ENCODE measurements at regions not wholly inside any gene's neighbourhood (a gene's known extent, or its start where the extent isn't known, plus 50 kb on each side); places are given as distances from the start of the nearest gene placed in this dataset.

DNA sequence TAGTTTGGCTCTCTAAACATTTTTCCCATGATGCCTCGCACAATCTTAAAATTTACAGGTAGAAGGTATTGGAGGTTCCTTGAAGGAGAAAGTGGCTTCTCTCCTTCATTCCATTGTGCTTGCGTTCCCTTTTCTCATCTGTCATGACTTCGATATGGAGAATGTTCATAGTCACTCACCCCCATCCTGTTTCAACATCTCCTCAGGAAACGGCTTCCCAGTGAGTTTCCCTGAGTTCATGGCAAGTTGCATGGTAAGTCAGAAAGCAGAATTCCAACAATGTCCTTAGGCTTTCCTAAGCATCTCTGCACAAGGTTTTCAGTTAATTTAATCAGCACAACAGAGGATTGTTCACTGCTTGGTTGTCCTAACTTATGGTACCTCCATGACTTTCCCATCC, 581.8 kb upstream of the SLITRK5 start:
- Mint-ChIP-seq H3K9me3 (peaks cover 2% of the 10 kb centered on the region), H3K27me3 (no peaks in the 10 kb centered on the region), H3K27ac (no peak overlapping the region), H3K4me1 (no peaks in the 10 kb centered on the region), H3K36me3 (no peaks in the 10 kb centered on the region), H3K4me3 (no peak overlapping the region)
- DNase-seq, result no peak
- CTCF ChIA-PET, result no interaction called here

DNA sequence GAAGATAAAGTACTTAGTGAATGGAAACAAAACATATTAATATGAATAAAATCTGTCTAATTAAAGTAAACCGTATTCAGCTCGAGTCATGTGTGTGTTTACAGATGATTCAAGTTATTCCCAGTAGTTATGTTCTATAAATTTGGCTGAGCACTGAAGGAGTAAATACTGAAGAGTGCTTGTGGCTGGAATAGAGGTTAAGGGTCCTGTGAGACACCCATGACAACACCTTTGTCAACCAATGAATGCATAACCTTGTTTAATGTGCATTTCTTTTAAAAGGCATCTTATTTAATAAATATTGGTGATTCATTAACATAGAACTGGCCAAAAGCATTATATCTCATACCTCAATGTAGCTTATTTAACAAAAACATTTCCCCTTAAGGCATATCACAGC, 577.8 kb upstream of the SLITRK5 start:
- no peak overlapping the region for H3K27ac Mint-ChIP-seq
- H3K36me3 Mint-ChIP-seq, result no peaks in the 10 kb centered on the region
- H3K4me3 Mint-ChIP-seq, result no peak overlapping the region
- no peaks in the 10 kb centered on the region for H3K27me3 Mint-ChIP-seq
- DNase-seq, result no peak
- no peaks in the 10 kb centered on the region for H3K4me1 Mint-ChIP-seq
- H3K9me3 Mint-ChIP-seq, result no peaks in the 10 kb centered on the region
- CTCF ChIA-PET, result no interaction called here

DNA sequence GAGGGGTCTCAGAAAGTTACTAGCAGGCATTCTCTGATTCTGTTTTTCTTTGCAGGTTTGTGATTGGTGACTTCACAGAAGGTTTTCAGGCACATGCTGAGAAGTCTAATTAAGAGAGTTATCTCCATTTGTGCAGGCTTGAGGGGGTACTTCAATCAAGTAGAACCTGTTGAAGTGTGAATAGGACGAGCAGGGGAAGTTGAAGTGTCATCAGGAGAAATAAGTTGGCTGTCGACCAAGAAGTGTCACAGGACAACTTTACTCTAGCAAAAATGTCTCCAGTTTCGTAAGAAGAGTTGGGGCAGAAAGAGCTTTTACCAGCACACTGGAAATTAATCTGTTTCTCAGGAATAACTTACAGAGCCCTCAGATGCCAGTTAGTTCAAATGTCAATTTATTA, 576.5 kb upstream of the SLITRK5 start:
- Mint-ChIP-seq H3K36me3 (no peaks in the 10 kb centered on the region), H3K4me3 (no peak overlapping the region), H3K27ac (no peak overlapping the region), H3K27me3 (no peaks in the 10 kb centered on the region), H3K9me3 (no peaks in the 10 kb centered on the region), H3K4me1 (no peaks in the 10 kb centered on the region)
- no peak for DNase-seq
- CTCF ChIA-PET, result no interaction called here

DNA sequence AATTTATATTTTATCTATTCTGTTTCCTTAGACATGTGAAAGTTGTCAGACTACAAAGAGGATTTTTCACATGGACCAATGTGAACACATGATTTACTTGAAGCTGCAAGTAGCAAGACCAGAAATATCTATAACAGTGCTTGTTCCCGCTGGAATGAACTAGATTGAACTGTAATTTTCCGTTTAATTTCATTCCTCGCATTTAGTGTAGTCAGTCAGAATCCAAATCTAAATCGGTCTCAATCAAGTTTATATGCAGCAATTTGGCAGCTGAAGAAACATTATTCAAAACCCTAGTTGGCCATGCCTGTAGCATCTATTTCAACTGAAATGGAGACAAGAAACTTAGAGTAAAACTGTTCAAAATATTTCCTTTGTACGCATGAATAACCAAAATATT, 570.7 kb upstream of the SLITRK5 start:
- no peaks in the 10 kb centered on the region for H3K27me3 Mint-ChIP-seq
- DNase-seq, result no peak
- H3K9me3 Mint-ChIP-seq, result peaks cover 2% of the 10 kb centered on the region
- H3K27ac Mint-ChIP-seq, result no peak overlapping the region
- H3K4me3 Mint-ChIP-seq, result no peak overlapping the region
- H3K36me3 Mint-ChIP-seq, result no peaks in the 10 kb centered on the region
- CTCF ChIA-PET, result no interaction called here
- no peaks in the 10 kb centered on the region for H3K4me1 Mint-ChIP-seq

DNA sequence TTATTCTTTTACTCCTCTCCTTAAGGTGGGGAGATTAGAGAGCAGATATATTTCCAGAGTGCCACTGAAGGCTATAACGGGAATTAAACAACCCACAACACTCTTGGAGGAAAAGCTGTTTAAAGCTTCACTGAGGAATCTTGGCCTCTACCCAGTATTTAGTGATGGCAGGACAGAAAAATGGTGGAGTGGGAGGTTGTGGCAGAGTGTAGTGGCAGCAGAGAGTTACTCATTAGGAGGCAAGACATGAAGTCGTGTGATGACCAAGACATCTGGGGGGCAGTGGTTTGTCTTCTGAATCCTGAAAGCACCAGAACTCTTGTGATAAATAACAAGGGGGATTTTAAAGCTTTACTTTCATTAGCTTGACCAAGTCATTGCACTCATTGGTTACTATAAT, 563.5 kb upstream of the SLITRK5 start:
- no peak overlapping the region for H3K4me3 Mint-ChIP-seq
- CTCF ChIA-PET, result no interaction called here

DNA sequence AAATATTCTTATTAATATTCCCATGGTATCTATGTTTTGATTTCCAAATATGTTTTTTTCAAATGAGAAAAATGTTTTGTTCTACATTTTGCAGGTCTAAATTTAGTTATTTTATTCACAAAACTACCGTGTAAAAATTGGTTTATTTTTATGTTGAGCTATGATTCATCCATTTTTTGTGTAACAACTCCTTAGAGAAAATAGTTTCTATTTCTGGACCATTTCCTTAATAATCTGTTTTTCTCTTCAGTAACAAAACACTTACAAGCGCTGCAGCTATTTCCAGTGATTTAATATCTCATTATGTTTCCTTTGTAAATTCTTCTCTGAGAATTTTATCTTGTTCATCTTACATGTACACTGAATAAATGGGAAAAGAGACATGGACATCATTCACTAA, 550.7 kb upstream of the SLITRK5 start:
- Mint-ChIP-seq H3K9me3 (peaks cover 2% of the 10 kb centered on the region), H3K27me3 (no peaks in the 10 kb centered on the region), H3K36me3 (no peaks in the 10 kb centered on the region), H3K4me3 (no peak overlapping the region), H3K27ac (no peak overlapping the region), H3K4me1 (no peaks in the 10 kb centered on the region)
- no peak for DNase-seq
- CTCF ChIA-PET, result no interaction called here

More for the DNA sequence above, 563.5 kb upstream of the SLITRK5 start:
- no peak for DNase-seq
- peaks cover 3% of the 10 kb centered on the region for H3K9me3 Mint-ChIP-seq
- H3K36me3 Mint-ChIP-seq, result no peaks in the 10 kb centered on the region
- no peaks in the 10 kb centered on the region for H3K27me3 Mint-ChIP-seq
- H3K27ac Mint-ChIP-seq, result no peak overlapping the region
- no peaks in the 10 kb centered on the region for H3K4me1 Mint-ChIP-seq

DNA sequence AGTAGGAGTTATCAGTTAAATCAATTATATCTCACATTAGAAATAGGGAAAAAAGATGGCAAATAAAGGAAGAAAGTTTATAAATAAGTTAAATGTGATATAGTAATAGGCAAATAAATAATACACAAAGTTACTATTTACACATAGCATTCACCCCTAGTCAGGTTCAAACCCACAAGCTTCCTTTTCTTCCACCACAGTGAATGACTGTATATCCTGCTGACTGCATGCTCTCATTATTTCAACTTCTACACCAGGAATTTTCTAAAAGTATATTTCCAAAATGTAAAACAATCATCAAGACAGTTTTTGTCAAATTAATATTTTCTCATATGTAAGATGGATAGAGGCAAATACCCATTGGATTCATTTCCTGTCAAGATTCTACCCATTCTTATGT, 548.6 kb upstream of the SLITRK5 start:
- CTCF ChIA-PET, result no interaction called here
- Mint-ChIP-seq H3K9me3 (peaks cover 2% of the 10 kb centered on the region), H3K27ac (no peak overlapping the region), H3K27me3 (no peaks in the 10 kb centered on the region), H3K36me3 (no peaks in the 10 kb centered on the region), H3K4me1 (no peaks in the 10 kb centered on the region), H3K4me3 (no peak overlapping the region)
- no peak for DNase-seq

DNA sequence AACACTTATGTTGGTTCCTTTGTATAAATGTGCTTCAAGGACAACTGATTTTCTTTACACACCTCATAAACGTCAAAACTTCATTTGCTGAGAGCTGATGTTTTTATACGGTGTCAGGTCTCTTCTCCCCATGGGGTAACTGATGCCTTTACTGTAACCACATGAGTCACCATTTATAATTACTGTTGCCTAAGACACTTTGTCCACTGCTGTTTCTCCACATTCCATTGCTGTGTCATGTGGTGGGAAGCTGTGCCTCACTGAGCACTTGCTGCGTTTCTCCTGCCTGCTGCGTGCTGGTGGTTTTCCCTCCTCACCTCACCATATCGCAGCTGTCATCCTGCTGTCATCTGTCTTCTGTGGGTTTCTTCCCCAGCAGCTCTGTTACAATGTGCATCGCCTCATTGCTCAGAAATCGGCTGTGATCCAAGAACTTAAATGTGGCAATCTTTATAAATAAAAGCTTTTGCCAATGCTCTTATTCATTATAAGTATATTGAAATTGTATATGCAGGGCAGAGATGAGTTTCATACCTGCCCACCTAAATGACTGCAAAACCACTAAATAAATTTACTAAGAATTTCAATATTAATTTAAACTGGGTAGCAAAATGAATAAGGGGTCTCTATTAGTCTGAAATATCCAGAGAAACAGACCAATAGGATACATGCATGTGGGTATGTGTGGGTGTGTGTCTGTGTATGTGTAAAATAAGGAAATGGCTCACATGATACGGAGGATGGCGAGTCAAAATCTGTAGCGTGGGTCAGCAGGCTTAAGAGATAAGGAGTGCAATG, 547.0 kb upstream of the SLITRK5 start:
- no peak overlapping the region for H3K27ac Mint-ChIP-seq
- no peaks in the 10 kb centered on the region for H3K36me3 Mint-ChIP-seq
- no peaks in the 10 kb centered on the region for H3K27me3 Mint-ChIP-seq
- DNase-seq, result no peak
- H3K4me3 Mint-ChIP-seq, result no peak overlapping the region
- CTCF ChIA-PET, result no interaction called here
- H3K9me3 Mint-ChIP-seq, result no peaks in the 10 kb centered on the region
- no peaks in the 10 kb centered on the region for H3K4me1 Mint-ChIP-seq

DNA sequence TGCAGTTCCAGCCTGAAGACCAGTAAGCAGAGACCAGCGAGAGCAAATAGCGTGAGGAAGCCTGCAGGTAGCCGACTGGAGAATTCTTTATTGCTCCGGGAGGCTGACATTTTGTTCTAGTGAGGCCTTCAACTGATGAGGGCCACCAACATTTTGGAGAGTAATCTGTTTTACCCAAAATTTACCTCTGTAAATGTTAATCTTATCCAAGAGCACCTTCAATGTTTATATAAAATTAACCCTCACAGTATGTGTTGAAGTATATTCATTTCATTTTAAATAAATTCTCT, 546.4 kb upstream of the SLITRK5 start:
- Mint-ChIP-seq H3K27ac (no peak overlapping the region), H3K36me3 (no peaks in the 10 kb centered on the region), H3K27me3 (no peaks in the 10 kb centered on the region), H3K9me3 (no peaks in the 10 kb centered on the region), H3K4me1 (no peaks in the 10 kb centered on the region), H3K4me3 (no peak overlapping the region)
- DNase-seq, result no peak
- CTCF ChIA-PET, result no interaction called here

DNA sequence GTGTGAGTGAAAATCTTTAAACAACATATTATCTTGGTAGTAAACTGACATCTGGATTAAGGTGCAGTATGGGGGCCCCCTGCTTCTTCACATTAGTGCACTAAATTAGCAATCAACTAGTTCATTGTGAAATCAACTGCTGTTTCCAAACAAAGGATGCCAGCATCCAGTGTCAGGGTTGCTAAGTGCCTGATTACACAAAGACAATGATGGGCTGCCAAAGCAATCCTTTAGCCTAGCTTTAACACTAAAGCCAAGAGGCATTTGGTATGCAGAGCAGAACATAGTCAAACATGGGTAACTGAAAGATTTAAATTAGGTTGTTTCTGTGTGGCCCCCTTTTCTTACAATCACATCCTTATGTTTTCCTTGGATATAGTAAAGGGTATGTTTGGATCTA, 543.1 kb upstream of the SLITRK5 start:
- CTCF ChIA-PET, result no interaction called here
- no peak for DNase-seq

DNA sequence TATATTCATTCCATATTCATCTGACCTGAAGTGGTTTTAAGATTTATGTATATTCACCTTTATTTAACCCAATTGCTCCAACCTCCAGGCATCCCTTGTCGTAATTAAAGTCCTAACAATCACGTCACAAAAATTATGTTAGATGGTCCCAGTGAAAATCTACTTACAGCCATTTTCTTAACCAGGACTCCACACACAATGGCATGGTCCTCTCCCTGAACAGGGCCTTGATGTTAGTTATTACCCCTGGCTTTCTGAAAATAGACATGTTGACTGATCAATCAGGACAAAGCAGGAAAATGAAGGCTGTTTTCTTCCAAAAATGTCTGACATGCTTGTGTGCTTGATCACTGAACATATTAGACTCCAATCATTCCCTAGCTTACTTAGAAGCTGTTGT, 542.7 kb upstream of the SLITRK5 start:
- no peak for DNase-seq
- Mint-ChIP-seq H3K4me1 (no peaks in the 10 kb centered on the region), H3K36me3 (no peaks in the 10 kb centered on the region), H3K27ac (no peak overlapping the region), H3K27me3 (no peaks in the 10 kb centered on the region), H3K9me3 (no peaks in the 10 kb centered on the region), H3K4me3 (no peak overlapping the region)
- CTCF ChIA-PET, result no interaction called here

More for the DNA sequence above, 543.1 kb upstream of the SLITRK5 start:
- no peaks in the 10 kb centered on the region for H3K4me1 Mint-ChIP-seq
- H3K4me3 Mint-ChIP-seq, result no peak overlapping the region
- no peaks in the 10 kb centered on the region for H3K36me3 Mint-ChIP-seq
- H3K27me3 Mint-ChIP-seq, result no peaks in the 10 kb centered on the region
- H3K9me3 Mint-ChIP-seq, result no peaks in the 10 kb centered on the region
- no peak overlapping the region for H3K27ac Mint-ChIP-seq

DNA sequence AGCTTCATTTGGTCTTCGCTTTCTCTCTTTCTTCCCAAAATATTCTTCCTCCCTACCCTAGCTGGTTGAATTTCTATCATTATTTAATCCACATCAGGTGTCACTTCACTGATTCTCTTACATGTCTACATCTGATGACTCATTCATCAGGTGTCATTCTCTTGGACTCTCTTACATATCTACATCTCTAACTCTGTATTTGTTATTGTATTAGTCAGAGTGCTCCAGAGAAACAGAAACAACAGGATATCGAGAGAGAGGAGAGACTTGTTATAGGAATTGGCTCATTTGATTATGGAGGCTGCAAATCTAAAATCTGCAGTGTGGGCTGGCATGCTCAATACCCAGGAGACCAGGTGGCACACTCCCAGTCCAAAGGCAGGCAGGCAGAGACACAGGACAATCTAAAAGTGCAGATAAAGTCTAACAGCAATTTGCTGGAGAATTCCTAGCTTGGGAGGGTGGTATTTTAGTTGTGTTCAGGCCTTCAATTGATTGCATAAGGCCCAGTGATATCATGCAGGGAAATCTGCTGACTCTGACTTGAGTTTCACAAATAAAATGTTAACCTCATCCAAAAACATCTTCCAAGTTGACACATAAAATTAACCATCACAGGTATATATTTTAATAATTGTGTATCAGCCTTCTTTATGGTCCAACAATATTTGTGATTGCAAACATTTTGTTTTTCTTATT, 541.4 kb upstream of the SLITRK5 start:
- Mint-ChIP-seq H3K4me1 (no peaks in the 10 kb centered on the region), H3K27ac (no peak overlapping the region), H3K36me3 (no peaks in the 10 kb centered on the region), H3K27me3 (no peaks in the 10 kb centered on the region), H3K9me3 (no peaks in the 10 kb centered on the region), H3K4me3 (no peak overlapping the region)
- CTCF ChIA-PET, result no interaction called here
- DNase-seq, result no peak

DNA sequence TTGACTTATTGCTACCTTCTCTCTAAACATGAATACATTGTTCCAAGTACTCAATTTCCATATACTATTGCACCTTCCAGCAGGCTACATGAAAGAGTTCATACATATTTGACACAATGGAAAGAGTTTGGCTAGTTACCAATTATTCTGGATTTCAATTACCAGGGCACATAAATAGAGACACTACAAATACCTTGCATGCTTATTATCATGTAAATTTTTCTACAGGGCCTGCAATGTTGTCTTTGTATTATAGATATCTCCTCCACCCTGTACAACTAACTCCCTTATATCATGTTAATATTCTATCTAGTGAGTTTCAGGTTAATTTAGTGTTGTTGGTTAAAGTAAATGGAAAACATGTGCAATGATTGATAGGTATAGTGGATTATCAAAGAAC, 540.7 kb upstream of the SLITRK5 start:
- Mint-ChIP-seq H3K4me3 (no peak overlapping the region), H3K4me1 (no peaks in the 10 kb centered on the region), H3K36me3 (no peaks in the 10 kb centered on the region), H3K9me3 (no peaks in the 10 kb centered on the region), H3K27me3 (no peaks in the 10 kb centered on the region), H3K27ac (no peak overlapping the region)
- no peak for DNase-seq
- CTCF ChIA-PET, result no interaction called here

DNA sequence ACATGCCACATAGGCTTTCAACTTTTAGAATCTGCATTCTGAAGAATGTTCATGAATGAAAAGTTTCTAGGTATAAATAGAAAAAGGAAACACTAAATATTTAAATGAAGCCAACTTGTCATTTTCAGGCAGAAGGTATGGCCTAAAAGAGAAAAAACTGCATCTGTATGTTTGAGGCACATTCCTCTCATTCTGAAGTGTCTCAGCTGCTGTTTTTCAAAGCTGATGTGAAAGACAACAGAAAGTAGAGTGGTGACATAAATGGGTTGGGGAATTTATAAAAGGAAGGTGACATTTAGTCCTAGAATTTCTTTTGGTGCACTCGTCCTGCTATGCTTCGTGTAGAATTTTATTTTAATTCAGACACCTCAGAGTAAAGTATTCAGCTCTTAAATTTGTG, 539.6 kb upstream of the SLITRK5 start:
- no peak overlapping the region for H3K27ac Mint-ChIP-seq
- CTCF ChIA-PET, result no interaction called here
- H3K4me3 Mint-ChIP-seq, result no peak overlapping the region
- H3K4me1 Mint-ChIP-seq, result no peaks in the 10 kb centered on the region
- no peaks in the 10 kb centered on the region for H3K36me3 Mint-ChIP-seq
- H3K9me3 Mint-ChIP-seq, result no peaks in the 10 kb centered on the region
- no peak for DNase-seq
- no peaks in the 10 kb centered on the region for H3K27me3 Mint-ChIP-seq

DNA sequence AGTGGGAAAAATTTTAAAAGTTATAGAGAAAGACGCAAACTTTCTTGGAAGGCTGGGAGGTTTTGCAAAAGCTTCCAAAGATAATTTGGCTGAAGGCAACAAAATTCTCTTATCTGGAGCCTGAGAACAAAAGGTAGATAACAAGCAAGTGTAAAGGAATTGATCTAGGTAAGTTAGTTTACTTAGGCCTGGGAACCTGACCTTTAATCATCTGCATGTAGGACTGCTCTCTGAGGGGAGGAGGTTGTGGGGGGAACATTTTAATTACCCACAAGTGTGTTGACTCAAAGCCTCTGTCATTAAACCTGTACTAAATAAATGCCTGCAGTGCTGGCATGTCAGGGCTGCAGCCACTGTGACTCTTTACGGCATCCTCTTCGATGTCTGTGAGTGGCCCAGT, 532.3 kb upstream of the SLITRK5 start:
- H3K27me3 Mint-ChIP-seq, result no peaks in the 10 kb centered on the region
- DNase-seq, result no peak
- CTCF ChIA-PET, result no interaction called here
- H3K4me3 Mint-ChIP-seq, result no peak overlapping the region
- H3K36me3 Mint-ChIP-seq, result no peaks in the 10 kb centered on the region
- H3K27ac Mint-ChIP-seq, result no peak overlapping the region
- peaks cover 2% of the 10 kb centered on the region for H3K9me3 Mint-ChIP-seq
- no peaks in the 10 kb centered on the region for H3K4me1 Mint-ChIP-seq
